GM19023 (cell line): ENCODE measurements at regions not wholly inside any gene's neighbourhood (a gene's known extent, or its start where the extent isn't known, plus 50 kb on each side); places are given as distances from the start of the nearest gene placed in this dataset.
"Not testable (repeated sequence)": the region's sequence is repeated elsewhere in the genome, so short reads cannot be mapped to it uniquely, and the experiment has no call there.

Source experiments
- ATAC-seq: cut with Tn5 transposase; IDR thresholded peaks from one replicate; pipeline ENCODE4 v1.9.1; 2021; ENCODE audit warnings: mild to moderate bottlenecking, moderate library complexity; ENCODE audit not compliant: unreplicated experiment

GRCh38 chr9:78938821-78939220 lies 632.9 kb upstream of the TLE4 start:
- ATAC-seq, result no peak

GRCh38 chr9:78939311-78940065 lies 632.3 kb upstream of the TLE4 start:
- no peak for ATAC-seq

DNA sequence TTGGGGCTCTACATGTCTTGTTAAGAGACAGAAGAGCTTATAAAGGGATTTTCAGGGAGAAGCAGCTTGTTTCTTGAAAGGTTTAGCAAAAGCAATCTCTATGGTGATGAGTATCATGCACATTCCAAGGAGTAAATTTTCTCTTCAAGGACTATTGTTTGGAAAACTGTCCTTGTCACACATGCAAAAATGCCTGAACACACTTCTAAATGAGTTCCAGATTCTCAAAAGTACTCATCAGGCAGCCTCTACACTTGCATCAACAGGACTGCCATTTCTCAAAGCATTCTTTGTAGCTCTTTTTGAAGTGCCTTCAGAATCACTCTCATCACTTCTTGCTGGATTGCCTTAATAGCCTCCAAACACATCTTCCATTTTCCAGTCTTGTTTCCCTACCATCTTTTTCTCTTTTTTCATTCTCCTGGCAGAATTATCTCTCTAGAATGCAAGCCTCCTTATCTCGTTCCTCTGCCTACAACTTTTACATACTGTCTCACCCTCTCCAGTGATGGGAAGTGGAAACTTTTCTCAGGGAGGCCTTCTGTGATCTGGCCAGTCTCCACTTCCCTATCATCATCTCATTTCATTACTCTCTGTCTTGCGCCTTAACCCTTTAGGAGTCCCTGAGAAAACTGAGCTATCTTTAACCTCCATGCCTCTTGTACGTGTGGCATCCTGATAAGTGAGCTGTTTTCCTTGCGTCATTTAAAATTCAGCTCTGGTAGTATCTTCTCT lies 631.5 kb upstream of the TLE4 start:
- no peak for ATAC-seq

DNA sequence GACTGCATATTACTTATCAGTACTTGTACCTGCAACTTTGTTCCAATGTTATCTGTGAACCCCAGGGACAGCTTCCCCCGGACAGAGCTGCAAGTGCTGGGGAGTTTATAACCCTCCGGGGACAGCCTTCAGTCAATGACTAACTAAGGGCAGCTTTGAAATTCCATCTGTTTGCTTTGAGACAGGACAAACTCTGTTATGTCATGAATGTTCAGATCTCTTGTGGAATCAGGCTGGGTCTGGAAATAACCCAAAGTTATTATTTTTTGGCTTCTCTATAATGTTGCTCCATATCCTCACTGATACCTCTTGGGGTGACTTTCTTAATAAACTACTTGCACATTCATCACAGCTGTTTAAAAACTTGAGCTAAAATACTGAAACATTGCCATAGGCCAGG lies 617.5 kb upstream of the TLE4 start:
- ATAC-seq, result no peak

DNA sequence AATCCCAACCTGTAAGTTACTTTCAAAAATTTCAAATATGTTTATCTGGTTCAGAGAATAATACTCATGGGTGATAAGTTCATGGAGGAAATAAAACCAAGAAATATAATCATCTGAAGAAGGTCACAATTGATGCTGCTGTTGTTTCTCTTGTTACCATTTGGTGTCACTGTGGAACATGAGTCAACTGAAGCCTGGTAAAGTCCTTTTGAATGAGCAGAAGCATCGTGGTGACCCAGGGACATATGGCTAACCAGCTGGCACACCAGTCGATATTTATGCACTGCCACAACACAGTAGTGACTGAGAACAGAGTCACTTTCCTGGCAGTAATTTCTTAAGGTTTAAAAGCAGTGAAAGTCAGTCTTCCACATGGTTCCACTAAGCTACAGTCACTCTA lies 612.9 kb upstream of the TLE4 start:
- no peak for ATAC-seq

DNA sequence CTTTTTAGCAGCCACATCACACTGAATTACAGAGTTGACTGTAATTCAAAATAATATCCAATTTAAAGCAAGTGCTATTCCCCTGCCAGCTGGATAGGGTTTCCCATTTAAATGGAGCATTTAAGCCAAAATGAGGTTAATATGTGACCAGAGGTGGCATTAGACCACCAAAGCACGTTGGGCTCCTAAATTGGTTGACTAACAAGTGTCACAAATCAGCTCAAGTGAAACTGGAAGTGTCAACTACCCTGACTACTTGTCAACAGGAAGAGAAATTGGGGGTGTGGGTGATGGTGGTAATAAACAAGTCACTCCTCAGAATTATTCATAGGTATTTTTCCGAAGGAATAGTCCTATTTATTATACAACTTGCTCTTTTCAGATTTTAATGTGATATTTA lies 609.6 kb upstream of the TLE4 start:
- no peak for ATAC-seq

- no peak for ATAC-seq
Measured at GRCh38 chr9:78963911-78964310, 607.9 kb upstream of the TLE4 start.

GRCh38 chr9:78967596-78968217 lies 604.1 kb upstream of the TLE4 start:
- no peak for ATAC-seq

GRCh38 chr9:78970375-78970774 lies 601.4 kb upstream of the TLE4 start:
- no peak for ATAC-seq

DNA sequence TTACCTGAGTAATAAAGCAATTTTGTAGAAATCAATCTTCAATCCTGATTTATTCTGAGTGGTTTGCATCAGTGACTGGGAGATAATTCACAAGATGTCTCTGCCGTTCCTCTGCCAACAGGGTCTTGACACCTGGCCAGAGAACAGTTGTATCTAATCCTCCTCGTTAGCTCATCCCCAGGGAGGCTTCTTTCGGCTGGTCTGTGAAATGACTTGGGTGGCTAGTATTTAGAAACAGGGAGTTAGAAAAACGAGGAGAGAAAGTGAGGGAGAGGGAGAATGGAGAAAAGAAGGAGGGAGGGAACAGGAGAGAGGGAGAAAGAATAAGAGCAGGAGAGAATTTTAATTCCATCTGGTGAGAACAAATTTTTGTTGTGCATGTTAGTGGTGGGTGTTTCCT lies 600.2 kb upstream of the TLE4 start:
- no peak for ATAC-seq

DNA sequence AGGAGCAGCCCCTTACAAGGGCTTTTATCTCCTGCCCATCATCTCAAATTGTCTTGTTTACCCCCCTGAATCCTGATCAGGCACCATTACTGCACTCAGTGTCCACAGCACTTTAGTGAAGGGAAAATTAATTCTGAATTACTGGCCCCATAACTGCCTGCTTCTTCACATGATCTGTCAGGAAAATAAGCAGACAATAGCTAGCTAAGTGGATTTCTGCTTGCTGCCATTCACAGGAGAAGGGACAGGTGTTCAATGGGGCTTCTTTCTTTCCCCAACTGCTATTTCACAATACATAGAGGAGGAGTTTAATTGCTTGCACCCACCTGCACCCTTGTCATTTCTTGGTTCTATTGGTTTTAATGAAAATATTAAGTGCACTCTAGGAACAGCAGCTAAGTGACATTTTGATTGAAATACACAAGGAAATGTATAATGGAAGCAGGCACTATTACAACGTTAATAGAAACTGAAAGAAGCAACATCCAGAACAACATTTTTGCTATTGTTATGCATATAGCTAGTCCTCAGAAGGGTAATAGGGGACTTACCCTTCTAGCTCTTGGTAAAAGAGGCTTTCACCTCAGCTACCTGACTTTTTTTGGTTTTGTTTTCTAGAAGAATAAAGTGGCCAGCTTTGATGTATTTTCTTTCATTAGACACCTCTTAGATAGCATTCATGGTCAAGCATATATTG lies 599.3 kb upstream of the TLE4 start:
- ATAC-seq, result no peak

- no peak for ATAC-seq
Measured at GRCh38 chr9:78973907-78974306, 597.9 kb upstream of the TLE4 start.

GRCh38 chr9:78982849-78983248 lies 588.9 kb upstream of the TLE4 start:
- ATAC-seq, result no peak

GRCh38 chr9:78985084-78985738 lies 586.6 kb upstream of the TLE4 start:
- ATAC-seq, result no peak

DNA sequence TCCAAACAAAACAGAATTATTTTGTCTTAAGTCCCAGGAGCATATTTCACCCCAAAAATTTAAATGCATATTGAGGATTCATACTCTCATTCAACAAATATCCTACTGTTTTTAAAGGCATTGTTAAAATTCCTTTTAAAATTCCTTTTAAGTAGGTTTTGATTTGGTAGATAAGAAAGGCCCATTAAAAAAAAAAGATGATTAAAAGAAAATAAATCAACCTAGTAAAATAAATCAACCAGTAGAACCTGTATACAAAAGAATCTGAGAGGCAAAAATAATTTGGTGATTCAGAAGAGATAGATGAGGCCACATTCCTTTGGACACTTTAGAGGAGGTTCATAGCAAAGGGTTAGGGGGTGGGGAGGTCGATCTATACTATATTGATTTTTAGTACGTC lies 585.3 kb upstream of the TLE4 start:
- no peak for ATAC-seq

DNA sequence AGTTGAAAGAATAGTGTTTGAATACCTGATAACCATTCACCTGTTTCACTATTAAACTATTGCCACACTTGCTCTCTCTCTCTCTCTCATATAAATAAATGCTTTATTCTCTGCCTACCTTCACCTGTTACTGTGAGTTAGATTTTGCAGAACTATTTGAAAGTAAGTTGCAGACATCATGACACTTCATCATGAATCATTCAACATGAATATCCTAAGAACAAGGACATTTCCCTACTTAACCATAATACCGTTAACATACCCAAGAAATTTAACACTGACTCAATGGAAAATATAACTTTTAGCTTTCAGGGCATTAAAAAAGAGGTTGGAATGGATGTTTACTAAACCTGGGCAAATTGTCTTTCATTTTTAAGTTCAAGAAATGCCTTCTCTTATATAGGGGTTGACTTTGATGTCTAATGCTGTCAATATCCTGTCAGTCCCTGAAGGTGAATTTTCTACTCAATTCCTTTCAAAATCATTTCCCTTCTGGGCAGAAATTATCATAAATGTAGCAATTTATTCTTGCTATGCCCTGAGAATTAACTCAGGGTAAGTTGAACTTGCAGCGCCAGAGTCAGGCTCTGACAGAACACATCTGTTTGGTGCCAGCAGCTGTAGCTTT lies 582.6 kb upstream of the TLE4 start:
- no peak for ATAC-seq

GRCh38 chr9:78994471-78994870 lies 577.3 kb upstream of the TLE4 start:
- ATAC-seq, result no peak

DNA sequence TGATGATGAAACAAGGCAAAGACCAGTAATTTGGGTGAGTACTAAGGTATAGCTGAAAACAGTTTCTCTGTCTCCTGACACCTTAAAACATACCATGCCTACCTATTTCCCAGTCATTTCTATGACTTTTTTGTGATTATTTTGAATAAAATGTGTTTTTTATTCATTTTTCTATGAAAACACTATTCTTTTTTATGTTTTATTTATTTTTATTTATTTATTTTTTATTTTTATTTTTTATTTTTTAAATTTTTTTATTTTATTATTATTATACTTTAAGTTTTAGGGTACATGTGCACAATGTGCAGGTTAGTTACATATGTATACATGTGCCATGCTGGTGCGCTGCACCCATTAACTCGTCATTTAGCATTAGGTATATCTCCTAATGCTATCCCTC lies 576.8 kb upstream of the TLE4 start:
- not testable (repeated sequence) for ATAC-seq

GRCh38 chr9:78997296-78997695 lies 574.5 kb upstream of the TLE4 start:
- ATAC-seq, result no peak

DNA sequence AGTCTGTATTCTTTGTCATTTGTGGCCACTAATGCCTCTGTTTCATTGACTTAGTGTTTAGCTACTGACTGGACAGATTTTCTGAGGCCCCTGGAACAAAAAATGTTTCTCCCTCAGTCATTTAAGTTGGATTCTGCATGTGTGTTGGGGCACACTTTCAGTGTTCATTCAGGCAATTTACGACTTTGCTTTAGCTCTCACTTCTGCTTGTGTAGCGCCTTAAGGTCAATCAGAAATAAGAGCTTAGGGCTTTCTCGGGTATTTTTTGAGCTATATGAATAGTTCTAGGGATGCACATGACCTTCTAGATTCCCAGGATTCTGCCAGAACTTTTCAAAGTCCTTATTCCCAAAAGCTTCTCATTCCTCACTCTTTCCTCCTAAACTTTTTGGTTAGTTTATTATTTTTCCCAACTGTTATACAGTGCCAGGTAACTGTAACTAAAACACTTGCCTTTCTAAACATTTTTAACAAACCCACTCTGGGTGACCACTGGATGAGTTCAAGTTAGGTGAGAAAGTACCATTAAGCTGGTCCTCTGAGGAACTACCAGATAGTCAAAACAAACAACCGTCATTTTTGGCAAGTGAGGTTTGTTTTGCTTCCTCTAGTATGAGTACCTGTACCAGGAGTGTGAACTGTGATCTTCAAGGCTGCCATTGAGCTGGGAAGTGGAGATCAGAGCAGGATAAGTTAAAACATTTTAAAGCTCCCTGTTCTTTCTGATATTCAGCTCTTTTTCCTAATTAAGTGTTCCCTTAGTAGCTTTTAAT lies 571.3 kb upstream of the TLE4 start:
- ATAC-seq, result no peak
